Hepatocyte (in vitro differentiated cells): ENCODE measurements at regions not wholly inside any gene's neighbourhood (a gene's known extent, or its start where the extent isn't known, plus 50 kb on each side); places are given as distances from the start of the nearest gene placed in this dataset.

Experiments
- EZH2 ChIP-seq: fragments of 200-600 bp; sonication (generic); IDR thresholded peaks from 2 replicates; pipeline ENCODE4 v1.6.1; 2016; ENCODE audit warnings: antibody characterized with exemption, mild to moderate bottlenecking, borderline replicate concordance
- EZH2phosphoT487 ChIP-seq: fragments of 200-600 bp; sonication (generic); IDR thresholded peaks from one replicate; pipeline ENCODE4 v1.6.1; 2018; ENCODE audit warnings: antibody characterized with exemption, mild to moderate bottlenecking, low read depth, moderate library complexity; ENCODE audit not compliant: unreplicated experiment, severe bottlenecking
- TF ChIP-seq, protein P1 (sequence below): fragments of 200-600 bp; sonication (generic); IDR thresholded peaks from 2 replicates; pipeline ENCODE4 v1.5.1; 2016; ENCODE audit warnings: antibody characterized with exemption, mild to moderate bottlenecking; ENCODE audit not compliant: poor library complexity

GRCh38 chr6:148231572-148231971 lies 111.1 kb upstream of the SASH1 start:
- TF ChIP-seq, protein P1, sequence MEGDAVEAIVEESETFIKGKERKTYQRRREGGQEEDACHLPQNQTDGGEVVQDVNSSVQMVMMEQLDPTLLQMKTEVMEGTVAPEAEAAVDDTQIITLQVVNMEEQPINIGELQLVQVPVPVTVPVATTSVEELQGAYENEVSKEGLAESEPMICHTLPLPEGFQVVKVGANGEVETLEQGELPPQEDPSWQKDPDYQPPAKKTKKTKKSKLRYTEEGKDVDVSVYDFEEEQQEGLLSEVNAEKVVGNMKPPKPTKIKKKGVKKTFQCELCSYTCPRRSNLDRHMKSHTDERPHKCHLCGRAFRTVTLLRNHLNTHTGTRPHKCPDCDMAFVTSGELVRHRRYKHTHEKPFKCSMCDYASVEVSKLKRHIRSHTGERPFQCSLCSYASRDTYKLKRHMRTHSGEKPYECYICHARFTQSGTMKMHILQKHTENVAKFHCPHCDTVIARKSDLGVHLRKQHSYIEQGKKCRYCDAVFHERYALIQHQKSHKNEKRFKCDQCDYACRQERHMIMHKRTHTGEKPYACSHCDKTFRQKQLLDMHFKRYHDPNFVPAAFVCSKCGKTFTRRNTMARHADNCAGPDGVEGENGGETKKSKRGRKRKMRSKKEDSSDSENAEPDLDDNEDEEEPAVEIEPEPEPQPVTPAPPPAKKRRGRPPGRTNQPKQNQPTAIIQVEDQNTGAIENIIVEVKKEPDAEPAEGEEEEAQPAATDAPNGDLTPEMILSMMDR: no peak
- TF ChIP-seq EZH2: no peak
- TF ChIP-seq EZH2phosphoT487: no peak
